Pancreas (tissue), 10 donors: ENCODE measurements at regions not wholly inside any gene's neighbourhood (a gene's known extent, or its start where the extent isn't known, plus 50 kb on each side); places are given as distances from the start of the nearest gene placed in this dataset.
"Not testable (repeated sequence)": the region's sequence is repeated elsewhere in the genome, so short reads cannot be mapped to it uniquely, and the experiment has no call there.

Experiments
- ATAC-seq, 4 donors: fragments of 200-7000 bp; cut with Tn5 transposase; one replicate each; pipeline versions ENCODE4 v1.8.0 to v1.9.1; 2020; ENCODE audit warnings: mild to moderate bottlenecking in 4 of 4, moderate library complexity in 4 of 4
- DNase-seq, 6 donors: peaks; one replicate each; pipeline ENCODE4 v3.0.0-alpha.2; 2020
- FAIRE-seq: peaks from 2 replicates; lab custom pipeline; 2012; peaks lifted over from hg19 to GRCh38; lab: Jason Lieb, UNC
- H3K27ac ChIP-seq, 4 donors: fragments of 200-600 bp; sonication (generic); 1 replicate in 3 of 4; 2 replicates in 1 of 4; pipeline versions ENCODE4 v1.5.0 to v1.8.0; 2020
- H3K27me3 ChIP-seq, 4 donors: fragments of 200-600 bp; one replicate each; pipeline ENCODE4 v1.8.0; 2021
- H3K36me3 ChIP-seq, 3 donors: fragments of 200-600 bp; sonication (generic) in 1 of 3; one replicate each; pipeline versions ENCODE4 v1.5.0 to v1.8.0; 2020 to 2021
- H3K4me1 ChIP-seq, 3 donors: fragments of 200-600 bp; one replicate each; pipeline ENCODE4 v1.8.0; 2021
- H3K4me3 ChIP-seq, 4 donors: fragments of 200-600 bp; sonication (generic) in 2 of 4; one replicate each; pipeline versions ENCODE4 v1.5.0 to v1.8.0; 2020 to 2021
- H3K9me3 ChIP-seq, 4 donors: fragments of 200-600 bp; one replicate each; pipeline ENCODE4 v1.8.0; 2021
- WGBS, 2 donors: extraction: QIAGEN DNeasy Blood & Tissue Kit; methylation state at CpG; one replicate each; pipeline ENCODE4 v1.1.7; 2013; 5-methylcytosine and 5-hydroxymethylcytosine counted together
- intact Hi-C, 3 donors: fragments of 100-400 bp; cut with DNase I; formaldehyde crosslinking; loops; one replicate each; pipeline versions ENCODE4 v1.11.1 to v1.14.2; 2022
- TF ChIP-seq, protein P1 (sequence below), 4 donors: fragments of 200-600 bp; sonication (generic) in 3 of 4; IDR thresholded peaks; one replicate each; pipeline versions ENCODE4 v1.5.0 to v1.8.0; 2021; ENCODE audit warnings: antibody characterized with exemption in 4 of 4
- donor health status: healthy with polysubstance abuse.
- donor health status: DM: no; HTN: no; CAD: no; lungs with moderate emphysema.
- donor health status: DM: no; HTN: no; CAD: no.
- donor health status: control.
- donor health status: control.
- donor health status: Bipolar disorder and iron deficiency.
- donor health status: DM: yes; HTN: yes; CAD: no.
- donor health status: DM: no; HTN: no; CAD: no.
- donor health status: DM: no; HTN: no; CAD: no.
- donor health status: DM: yes; HTN: yes; CAD: no.

DNA sequence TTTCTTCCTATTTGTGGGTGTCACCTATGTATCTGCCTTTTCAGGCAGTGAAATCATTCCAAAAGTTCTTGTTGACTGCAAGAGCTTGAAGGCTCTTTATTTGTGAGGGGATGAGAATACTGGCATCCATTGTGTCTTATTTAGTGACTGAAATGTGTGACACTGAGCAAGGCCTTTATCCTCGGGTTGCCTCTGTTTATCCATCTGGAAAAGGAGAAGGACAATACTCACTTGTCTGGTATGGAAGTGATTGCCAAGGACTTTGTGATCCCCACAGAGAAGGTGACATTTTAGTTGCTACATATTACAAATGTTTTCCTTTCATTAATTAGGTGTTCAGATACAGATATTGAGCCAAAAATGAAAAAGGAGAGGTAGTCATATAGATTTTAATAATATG, 80.2 kb downstream of the ARRDC3 start:
- Histone ChIP-seq H3K27ac (no peak overlapping the region), H3K36me3 (no peaks in the 10 kb centered on the region), H3K4me1 (no peaks in the 10 kb centered on the region), H3K4me3 (no peak overlapping the region), H3K27me3 (no peaks in the 10 kb centered on the region), H3K9me3 (no peaks in the 10 kb centered on the region)
- intact Hi-C loops = no loop called here
- WGBS, 2 donors = 70 to 74% methylated on average over 1 of the region's 1 CpG
- no peak for FAIRE-seq
- no peak for ATAC-seq
- TF ChIP-seq, protein P1, sequence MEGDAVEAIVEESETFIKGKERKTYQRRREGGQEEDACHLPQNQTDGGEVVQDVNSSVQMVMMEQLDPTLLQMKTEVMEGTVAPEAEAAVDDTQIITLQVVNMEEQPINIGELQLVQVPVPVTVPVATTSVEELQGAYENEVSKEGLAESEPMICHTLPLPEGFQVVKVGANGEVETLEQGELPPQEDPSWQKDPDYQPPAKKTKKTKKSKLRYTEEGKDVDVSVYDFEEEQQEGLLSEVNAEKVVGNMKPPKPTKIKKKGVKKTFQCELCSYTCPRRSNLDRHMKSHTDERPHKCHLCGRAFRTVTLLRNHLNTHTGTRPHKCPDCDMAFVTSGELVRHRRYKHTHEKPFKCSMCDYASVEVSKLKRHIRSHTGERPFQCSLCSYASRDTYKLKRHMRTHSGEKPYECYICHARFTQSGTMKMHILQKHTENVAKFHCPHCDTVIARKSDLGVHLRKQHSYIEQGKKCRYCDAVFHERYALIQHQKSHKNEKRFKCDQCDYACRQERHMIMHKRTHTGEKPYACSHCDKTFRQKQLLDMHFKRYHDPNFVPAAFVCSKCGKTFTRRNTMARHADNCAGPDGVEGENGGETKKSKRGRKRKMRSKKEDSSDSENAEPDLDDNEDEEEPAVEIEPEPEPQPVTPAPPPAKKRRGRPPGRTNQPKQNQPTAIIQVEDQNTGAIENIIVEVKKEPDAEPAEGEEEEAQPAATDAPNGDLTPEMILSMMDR (IDR thresholded peaks at IDR 0.05) = no peak
- no peak for DNase-seq

DNA sequence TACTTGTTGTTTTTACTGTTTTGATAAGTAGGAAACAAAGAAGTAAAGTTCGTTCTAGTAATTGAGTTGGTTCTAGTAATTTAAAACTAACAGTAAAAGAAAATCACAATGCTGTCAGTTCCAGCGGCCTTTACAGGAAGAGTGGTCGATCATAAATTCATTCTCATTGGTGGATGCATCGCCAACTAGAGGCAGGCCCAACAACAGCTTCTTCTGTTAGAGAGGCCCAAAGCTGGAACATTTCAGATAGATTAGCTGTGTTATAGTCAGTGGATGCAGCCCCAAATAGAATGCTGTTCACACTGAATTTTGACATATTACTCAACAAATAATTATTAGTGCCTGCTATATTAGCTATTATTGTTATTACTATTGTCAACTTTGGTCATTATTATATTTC, 80.8 kb downstream of the ARRDC3 start:
- FAIRE-seq (no peak), ATAC-seq (no peak), DNase-seq (no peak)
- Histone ChIP-seq H3K36me3 (no peaks in the 10 kb centered on the region), H3K4me3 (no peak overlapping the region), H3K27me3 (no peaks in the 10 kb centered on the region), H3K4me1 (no peaks in the 10 kb centered on the region), H3K9me3 (no peaks in the 10 kb centered on the region), H3K27ac (no peak overlapping the region)
- TF ChIP-seq, protein P1 (IDR thresholded peaks at IDR 0.05) = no peak
- intact Hi-C loops = no loop called here
- WGBS, 2 donors = 77 to 85% methylated on average over 4 of the region's 4 CpGs

DNA sequence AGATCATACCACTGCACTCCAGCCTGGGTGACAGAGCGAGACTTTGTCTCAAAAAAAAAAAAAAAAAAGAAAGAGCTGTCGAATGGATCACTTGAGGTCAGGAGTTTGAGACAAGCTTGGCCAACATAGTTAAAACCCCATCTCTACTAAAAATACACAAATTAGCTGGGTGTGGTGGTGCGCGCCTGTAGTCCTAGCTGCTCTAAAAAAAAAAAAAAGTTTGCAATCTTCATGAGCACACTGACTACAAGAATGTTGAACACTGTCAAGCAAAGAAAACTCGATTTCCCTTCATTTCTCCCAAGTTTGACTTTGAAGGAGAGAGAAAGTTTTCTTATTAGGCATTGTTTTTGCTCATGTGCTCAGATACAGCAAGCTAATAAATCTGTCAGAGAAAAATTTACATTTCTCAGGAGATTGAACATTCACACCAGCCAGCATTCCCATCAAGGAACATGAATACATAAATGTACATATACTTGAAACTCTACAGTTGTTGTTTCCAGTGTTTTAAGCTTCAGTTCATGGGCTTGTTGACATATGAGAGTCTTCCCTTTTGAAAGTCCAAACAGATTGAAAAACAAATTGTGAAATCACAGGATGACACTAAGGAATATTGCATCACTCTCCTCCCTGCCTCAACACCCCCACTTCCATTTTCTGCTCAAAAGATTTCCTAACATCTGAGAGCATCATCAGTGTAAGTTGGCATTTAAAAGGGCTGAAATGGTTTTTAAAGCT, 81.8 kb downstream of the ARRDC3 start:
- Histone ChIP-seq H3K36me3 (no peaks in the 10 kb centered on the region), H3K4me3 (no peak overlapping the region), H3K27ac (peak overlapping the region in 1 of 4 donors; percentile 2), H3K27me3 (no peaks in the 10 kb centered on the region), H3K9me3 (no peaks in the 10 kb centered on the region), H3K4me1 (no peaks in the 10 kb centered on the region)
- FAIRE-seq (no peak), DNase-seq (no peak), ATAC-seq (peak in 2 of 4 donors; percentile 25 to 54)
- 90% methylated on average over 5 of the region's 5 CpGs for WGBS, 2 donors
- intact Hi-C loops = no loop called here
- TF ChIP-seq, protein P1 (IDR thresholded peaks at IDR 0.05) = no peak

DNA sequence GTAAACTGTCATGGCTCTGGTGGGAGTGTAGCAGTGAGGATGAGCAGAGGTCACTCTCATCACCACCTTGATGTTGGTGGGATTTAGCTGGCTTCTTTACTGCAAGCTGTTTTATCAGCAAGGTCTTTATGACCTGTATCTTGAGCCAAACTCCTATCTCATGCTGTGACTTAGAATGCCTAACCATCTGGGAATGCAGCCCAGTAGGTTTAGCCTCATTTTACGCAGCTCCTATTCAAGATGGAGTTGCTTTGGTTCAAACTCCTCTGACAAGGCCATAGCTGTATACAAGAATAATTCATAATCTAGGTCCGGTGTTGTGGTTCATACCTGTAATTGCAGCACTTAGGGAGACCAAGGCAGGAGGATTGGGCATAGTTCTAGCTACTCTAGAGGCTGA, 85.1 kb downstream of the ARRDC3 start:
- FAIRE-seq = no peak
- WGBS, 2 donors = 87 to 92% methylated on average over 2 of the region's 2 CpGs
- H3K4me3 ChIP-seq = no peak overlapping the region
- H3K9me3 ChIP-seq = no peaks in the 10 kb centered on the region
- TF ChIP-seq, protein P1 (IDR thresholded peaks at IDR 0.05) = no peak
- H3K36me3 ChIP-seq = no peaks in the 10 kb centered on the region
- H3K27me3 ChIP-seq = no peaks in the 10 kb centered on the region
- ATAC-seq = no peak
- H3K27ac ChIP-seq = no peak overlapping the region
- H3K4me1 ChIP-seq = no peaks in the 10 kb centered on the region
- intact Hi-C loops = no loop called here
- no peak for DNase-seq

DNA sequence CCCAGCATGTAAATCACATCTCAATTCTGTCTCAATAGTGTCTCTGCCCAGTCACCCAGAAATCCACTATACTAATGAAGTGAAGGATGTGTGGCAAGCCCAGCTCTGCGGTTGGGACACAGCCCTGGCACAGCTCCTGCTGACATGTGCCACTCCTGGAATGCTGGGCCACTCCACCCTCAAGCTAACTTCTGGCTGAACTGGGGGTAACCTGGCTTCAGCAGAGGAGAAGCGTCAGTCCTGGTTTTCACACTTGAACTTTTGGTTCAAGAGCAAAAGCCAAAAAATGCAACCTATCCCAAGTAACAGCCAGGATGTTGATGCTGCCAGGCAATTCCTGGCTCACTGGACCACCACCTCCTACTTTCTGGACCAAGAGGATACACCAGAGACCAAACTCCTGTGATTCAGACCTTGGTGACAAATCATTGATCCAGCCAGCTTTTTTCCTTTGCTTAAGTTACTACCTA, 86.4 kb downstream of the ARRDC3 start:
- WGBS, 2 donors = 77 to 83% methylated on average over 2 of the region's 2 CpGs
- H3K4me1 ChIP-seq = no peaks in the 10 kb centered on the region
- no peak overlapping the region for H3K27ac ChIP-seq
- intact Hi-C loops = no loop called here
- FAIRE-seq (no peak), DNase-seq (no peak), ATAC-seq (peak in 2 of 4 donors; percentile 41 to 70)
- H3K36me3 ChIP-seq = no peaks in the 10 kb centered on the region
- H3K9me3 ChIP-seq = no peaks in the 10 kb centered on the region
- TF ChIP-seq, protein P1 (IDR thresholded peaks at IDR 0.05) = no peak
- H3K27me3 ChIP-seq = no peaks in the 10 kb centered on the region
- no peak overlapping the region for H3K4me3 ChIP-seq

DNA sequence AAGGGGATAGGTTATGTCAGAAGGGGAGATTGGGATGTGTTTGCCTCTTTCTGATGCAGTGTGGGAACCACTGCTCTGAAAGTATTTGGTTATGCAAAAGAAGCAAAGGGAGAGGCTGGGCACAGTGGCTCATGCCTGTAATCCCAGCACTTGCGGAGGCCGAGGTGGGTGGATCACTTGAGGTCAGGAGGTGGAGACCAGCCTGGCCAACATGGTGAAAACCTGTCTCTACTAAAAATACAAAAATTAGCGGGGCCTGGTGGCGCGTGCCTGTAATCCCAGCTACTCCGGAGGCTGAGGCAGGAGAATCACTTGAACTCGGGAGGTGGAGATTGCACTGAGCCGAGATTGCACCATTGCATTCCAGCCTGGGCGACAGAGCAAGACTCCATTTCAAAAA, 87.0 kb downstream of the ARRDC3 start:
- ATAC-seq = peak in 1 of 4 donors; percentile 20

More for the DNA sequence above, 87.0 kb downstream of the ARRDC3 start:
- H3K9me3 ChIP-seq, H3K27me3 ChIP-seq, intact Hi-C loops, FAIRE-seq, DNase-seq, H3K27ac ChIP-seq, H3K4me1 ChIP-seq, H3K36me3 ChIP-seq, H3K4me3 ChIP-seq: not testable (repeated sequence)
- 93 to 95% methylated on average over 9 of the region's 9 CpGs for WGBS, 2 donors
